SJCRH30 (cell line): ENCODE measurements at regions not wholly inside any gene's neighbourhood (a gene's known extent, or its start where the extent isn't known, plus 50 kb on each side); places are given as distances from the start of the nearest gene placed in this dataset.
"Not testable (repeated sequence)": the region's sequence is repeated elsewhere in the genome, so short reads cannot be mapped to it uniquely, and the experiment has no call there.

Source experiments
- DNase-seq, 2 experiments: peaks; one replicate each; pipeline ENCODE4 v3.0.0-alpha.2; 2015 to 2020
- H3K27ac ChIP-seq: fragments of 250-450 bp; sonication (Bioruptor Pico); 2 replicates; pipeline ENCODE4 v1.5.1; 2020; ENCODE audit warnings: mild to moderate bottlenecking, moderate library complexity
- H3K27me3 ChIP-seq: fragments of 250-450 bp; sonication (Bioruptor Pico); 2 replicates; pipeline ENCODE4 v1.5.1; 2020; ENCODE audit warnings: mild to moderate bottlenecking, moderate library complexity
- H3K36me3 ChIP-seq: fragments of 250-450 bp; sonication (Bioruptor Pico); 2 replicates; pipeline ENCODE4 v1.5.1; 2020; ENCODE audit warnings: mild to moderate bottlenecking, moderate library complexity
- H3K4me1 ChIP-seq: fragments of 250-450 bp; sonication (Bioruptor Pico); 2 replicates; pipeline ENCODE4 v1.5.1; 2020; ENCODE audit warnings: mild to moderate bottlenecking, moderate library complexity
- H3K4me3 ChIP-seq: fragments of 250-450 bp; sonication (Bioruptor Pico); 2 replicates; pipeline ENCODE4 v1.5.1; 2020; ENCODE audit warnings: mild to moderate bottlenecking, moderate library complexity
- H3K9me3 ChIP-seq: fragments of 250-450 bp; sonication (Bioruptor Pico); replicated peaks from 2 replicates; pipeline ENCODE4 v1.5.1; 2020; ENCODE audit warnings: mild to moderate bottlenecking, moderate library complexity

- Histone ChIP-seq H3K9me3 (no peaks in the 10 kb centered on the region), H3K36me3 (no peaks in the 10 kb centered on the region), H3K27ac (no peak overlapping the region), H3K4me1 (no peaks in the 10 kb centered on the region), H3K27me3 (no peaks in the 10 kb centered on the region), H3K4me3 (no peak overlapping the region)
- no peak for DNase-seq
Observed at GRCh38 chr7:13109201-13109600, 421.8 kb downstream of the ARL4A start.

GRCh38 chr7:13110107-13110506 lies 422.7 kb downstream of the ARL4A start:
- H3K27me3 ChIP-seq = no peaks in the 10 kb centered on the region
- no peaks in the 10 kb centered on the region for H3K4me1 ChIP-seq
- DNase-seq = no peak
- no peak overlapping the region for H3K27ac ChIP-seq
- no peaks in the 10 kb centered on the region for H3K36me3 ChIP-seq
- H3K9me3 ChIP-seq = no peaks in the 10 kb centered on the region
- no peak overlapping the region for H3K4me3 ChIP-seq

DNA sequence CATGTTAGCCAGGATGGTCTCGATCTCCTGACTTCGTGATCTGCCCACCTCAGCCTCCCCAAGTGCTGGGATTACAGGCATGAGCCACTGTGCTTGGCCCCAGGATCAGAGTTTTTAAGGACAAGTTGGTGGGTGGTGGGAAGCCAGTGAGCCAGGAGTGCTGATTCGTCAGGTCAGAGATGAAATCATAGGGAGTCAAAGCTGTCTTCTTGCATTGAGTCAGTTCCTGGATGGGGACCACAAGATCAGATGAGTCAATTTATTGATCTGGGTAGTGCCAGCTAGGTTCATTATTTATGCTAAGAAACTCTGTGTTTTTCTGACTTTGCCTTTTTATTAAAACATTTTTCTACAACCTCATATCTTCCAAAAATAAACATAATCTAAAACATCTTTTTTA lies 423.8 kb downstream of the ARL4A start:
- no peaks in the 10 kb centered on the region for H3K4me1 ChIP-seq
- no peak overlapping the region for H3K4me3 ChIP-seq
- H3K27me3 ChIP-seq = no peaks in the 10 kb centered on the region
- no peaks in the 10 kb centered on the region for H3K9me3 ChIP-seq
- no peak for DNase-seq
- no peak overlapping the region for H3K27ac ChIP-seq
- H3K36me3 ChIP-seq = no peaks in the 10 kb centered on the region

DNA sequence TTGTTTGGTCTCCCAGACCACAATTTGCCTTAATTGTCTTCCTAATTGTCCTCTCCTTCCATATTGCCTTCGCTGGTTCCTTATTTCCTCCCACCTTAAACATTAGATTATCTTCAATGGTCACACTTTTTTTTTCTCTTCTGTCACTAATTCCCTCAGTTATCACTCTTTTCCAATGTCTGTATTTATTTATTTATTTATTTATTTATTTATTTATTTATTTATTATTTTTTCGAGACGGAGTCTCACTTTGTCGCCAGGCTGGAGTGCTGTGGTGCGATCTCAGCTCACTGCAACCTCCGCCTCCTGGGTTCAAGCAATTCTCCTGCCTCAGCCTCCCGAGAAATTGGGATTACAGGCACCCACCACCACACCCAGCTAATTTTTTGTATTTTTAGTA lies 426.8 kb downstream of the ARL4A start:
- not testable (repeated sequence) for DNase-seq, H3K27ac ChIP-seq, H3K4me3 ChIP-seq, H3K4me1 ChIP-seq, H3K36me3 ChIP-seq, H3K9me3 ChIP-seq, H3K27me3 ChIP-seq

- Histone ChIP-seq H3K4me1 (no peaks in the 10 kb centered on the region), H3K9me3 (no peaks in the 10 kb centered on the region), H3K27me3 (no peaks in the 10 kb centered on the region), H3K4me3 (no peak overlapping the region), H3K27ac (no peak overlapping the region), H3K36me3 (no peaks in the 10 kb centered on the region)
- DNase-seq = no peak
Observed at GRCh38 chr7:13115157-13115772, 427.8 kb downstream of the ARL4A start.

GRCh38 chr7:13115855-13116254 lies 428.4 kb downstream of the ARL4A start:
- no peaks in the 10 kb centered on the region for H3K36me3 ChIP-seq
- no peaks in the 10 kb centered on the region for H3K4me1 ChIP-seq
- no peak for DNase-seq
- H3K27ac ChIP-seq = no peak overlapping the region
- H3K4me3 ChIP-seq = no peak overlapping the region
- H3K9me3 ChIP-seq = no peaks in the 10 kb centered on the region
- no peaks in the 10 kb centered on the region for H3K27me3 ChIP-seq

DNA sequence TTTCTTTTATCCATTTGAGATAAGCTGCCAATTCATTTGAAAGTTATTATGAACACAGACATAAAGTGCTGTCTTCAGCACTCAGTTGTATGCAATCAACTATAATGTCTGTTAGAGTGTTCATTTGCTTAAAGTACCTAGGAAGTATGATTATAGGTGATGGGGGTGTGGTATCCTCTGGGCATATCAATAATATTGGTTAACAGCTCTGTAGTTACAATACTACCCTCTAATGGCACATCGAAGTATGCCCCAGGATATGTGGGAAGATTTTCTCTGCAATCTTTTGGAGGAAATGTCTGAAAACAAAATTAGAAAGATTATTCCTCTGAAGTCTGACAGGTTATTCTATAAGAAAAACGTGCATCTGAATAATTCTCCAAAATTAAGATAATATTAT lies 429.7 kb downstream of the ARL4A start:
- no peak for DNase-seq

GRCh38 chr7:13117592-13117991 lies 430.2 kb downstream of the ARL4A start:
- no peaks in the 10 kb centered on the region for H3K36me3 ChIP-seq
- H3K4me3 ChIP-seq = no peak overlapping the region
- DNase-seq = no peak
- no peak overlapping the region for H3K27ac ChIP-seq
- H3K9me3 ChIP-seq = no peaks in the 10 kb centered on the region
- no peaks in the 10 kb centered on the region for H3K4me1 ChIP-seq
- H3K27me3 ChIP-seq = no peaks in the 10 kb centered on the region

More for the DNA sequence above, 429.7 kb downstream of the ARL4A start:
- H3K4me3 ChIP-seq = no peak overlapping the region
- no peak overlapping the region for H3K27ac ChIP-seq
- no peaks in the 10 kb centered on the region for H3K36me3 ChIP-seq
- H3K4me1 ChIP-seq = no peaks in the 10 kb centered on the region
- no peaks in the 10 kb centered on the region for H3K27me3 ChIP-seq
- H3K9me3 ChIP-seq = no peaks in the 10 kb centered on the region

GRCh38 chr7:13124629-13125028 lies 437.2 kb downstream of the ARL4A start:
- not testable (repeated sequence) for H3K36me3 ChIP-seq, DNase-seq, H3K4me1 ChIP-seq, H3K27ac ChIP-seq, H3K27me3 ChIP-seq, H3K9me3 ChIP-seq, H3K4me3 ChIP-seq

DNA sequence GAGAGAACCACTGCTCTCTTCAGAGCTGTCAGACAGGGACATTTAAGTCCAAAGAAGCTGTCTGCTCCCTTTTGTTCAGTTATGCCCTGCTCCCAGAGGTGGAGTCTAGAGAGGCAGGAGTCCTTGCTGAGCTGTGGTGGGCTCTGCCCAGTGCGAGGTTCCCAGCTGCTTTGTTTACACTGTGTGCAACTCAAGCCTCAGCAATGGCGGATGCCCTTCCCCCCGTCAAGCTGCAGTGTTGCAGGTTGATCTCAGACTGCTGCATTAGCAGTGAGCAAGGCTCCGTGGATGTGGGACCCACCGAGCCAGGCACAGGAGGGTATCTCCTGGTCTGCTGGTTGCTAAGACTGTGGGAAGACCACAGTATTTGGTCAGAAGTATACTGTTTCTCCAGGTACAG lies 438.9 kb downstream of the ARL4A start:
- Histone ChIP-seq H3K9me3 (no peaks in the 10 kb centered on the region), H3K4me3 (no peak overlapping the region), H3K27ac (no peak overlapping the region), H3K4me1 (no peaks in the 10 kb centered on the region), H3K36me3 (no peaks in the 10 kb centered on the region), H3K27me3 (no peaks in the 10 kb centered on the region)
- DNase-seq = no peak

DNA sequence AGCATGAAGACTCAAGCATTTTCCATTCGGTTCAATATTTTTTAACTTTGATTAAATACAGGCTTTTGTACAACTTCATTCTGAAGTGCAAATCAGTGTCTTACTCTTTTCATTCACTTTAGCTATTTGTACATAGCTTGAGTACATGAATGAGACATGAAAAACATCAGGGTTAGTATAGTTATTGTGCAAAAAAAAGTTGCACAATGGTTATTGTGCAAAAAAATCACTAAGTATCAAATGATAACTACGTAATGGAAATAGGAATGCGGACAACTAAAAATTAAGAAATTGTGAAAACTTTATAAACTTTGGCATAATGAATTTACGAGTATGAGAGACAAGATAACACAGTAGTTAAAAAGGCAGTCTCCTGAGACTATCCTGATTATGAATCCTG lies 442.9 kb downstream of the ARL4A start:
- H3K36me3 ChIP-seq = no peaks in the 10 kb centered on the region

GRCh38 chr7:13130906-13131305 lies 443.5 kb downstream of the ARL4A start:
- H3K9me3 ChIP-seq, H3K36me3 ChIP-seq, H3K4me3 ChIP-seq, H3K4me1 ChIP-seq, DNase-seq, H3K27me3 ChIP-seq, H3K27ac ChIP-seq: not testable (repeated sequence)

More for the DNA sequence above, 442.9 kb downstream of the ARL4A start:
- H3K27me3 ChIP-seq = no peaks in the 10 kb centered on the region
- H3K4me1 ChIP-seq = no peaks in the 10 kb centered on the region
- H3K4me3 ChIP-seq = no peak overlapping the region
- no peaks in the 10 kb centered on the region for H3K9me3 ChIP-seq
- no peak for DNase-seq
- no peak overlapping the region for H3K27ac ChIP-seq

- DNase-seq = no peak
- Histone ChIP-seq H3K9me3 (no peaks in the 10 kb centered on the region), H3K27ac (no peak overlapping the region), H3K27me3 (no peaks in the 10 kb centered on the region), H3K36me3 (no peaks in the 10 kb centered on the region), H3K4me1 (no peaks in the 10 kb centered on the region), H3K4me3 (no peak overlapping the region)
Observed at GRCh38 chr7:13132314-13132713, 444.9 kb downstream of the ARL4A start.

- H3K27ac ChIP-seq, H3K9me3 ChIP-seq, H3K4me1 ChIP-seq, H3K36me3 ChIP-seq, H3K4me3 ChIP-seq, DNase-seq, H3K27me3 ChIP-seq: not testable (repeated sequence)
Observed at GRCh38 chr7:13136345-13136744, 448.9 kb downstream of the ARL4A start.

- Histone ChIP-seq H3K27me3 (no peaks in the 10 kb centered on the region), H3K27ac (no peak overlapping the region), H3K36me3 (no peaks in the 10 kb centered on the region), H3K4me1 (peaks cover 7% of the 10 kb centered on the region), H3K4me3 (no peak overlapping the region), H3K9me3 (no peaks in the 10 kb centered on the region)
- DNase-seq = no peak
Observed at GRCh38 chr7:13139436-13139835, 452.0 kb downstream of the ARL4A start.

DNA sequence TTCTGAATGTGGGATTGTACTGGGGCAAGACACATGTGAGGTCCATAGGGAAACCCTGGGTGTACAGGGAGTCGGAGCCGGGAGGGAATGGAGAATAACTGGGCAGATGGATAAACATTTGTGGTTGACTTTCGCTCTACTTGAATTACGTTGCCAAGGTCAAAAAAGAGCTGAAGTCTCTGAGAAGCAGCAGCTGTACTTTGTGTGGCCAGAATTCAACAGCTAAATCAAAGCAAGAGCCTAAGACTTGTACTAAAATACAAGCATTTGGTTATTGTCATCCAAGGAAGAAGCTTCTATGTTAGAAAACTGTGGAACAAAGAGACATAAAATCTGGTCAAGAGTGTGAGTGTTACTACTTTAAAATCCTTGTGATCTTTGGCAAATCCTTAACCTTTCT lies 457.2 kb downstream of the ARL4A start:
- peak; percentile 66 to 85 for DNase-seq
- H3K36me3 ChIP-seq = no peaks in the 10 kb centered on the region
- peaks cover 14% of the 10 kb centered on the region for H3K4me1 ChIP-seq
- no peak overlapping the region for H3K4me3 ChIP-seq
- H3K9me3 ChIP-seq = no peaks in the 10 kb centered on the region
- H3K27ac ChIP-seq = peak overlapping the region; percentile 40
- H3K27me3 ChIP-seq = no peaks in the 10 kb centered on the region
